ENCODE measurements at regions not wholly inside any gene's neighbourhood (a gene's known extent, or its start where the extent isn't known, plus 50 kb on each side); places are given as distances from the start of the nearest gene placed in this dataset.
"Not testable (repeated sequence)": the region's sequence is repeated elsewhere in the genome, so short reads cannot be mapped to it uniquely, and the experiment has no call there.

DNA sequence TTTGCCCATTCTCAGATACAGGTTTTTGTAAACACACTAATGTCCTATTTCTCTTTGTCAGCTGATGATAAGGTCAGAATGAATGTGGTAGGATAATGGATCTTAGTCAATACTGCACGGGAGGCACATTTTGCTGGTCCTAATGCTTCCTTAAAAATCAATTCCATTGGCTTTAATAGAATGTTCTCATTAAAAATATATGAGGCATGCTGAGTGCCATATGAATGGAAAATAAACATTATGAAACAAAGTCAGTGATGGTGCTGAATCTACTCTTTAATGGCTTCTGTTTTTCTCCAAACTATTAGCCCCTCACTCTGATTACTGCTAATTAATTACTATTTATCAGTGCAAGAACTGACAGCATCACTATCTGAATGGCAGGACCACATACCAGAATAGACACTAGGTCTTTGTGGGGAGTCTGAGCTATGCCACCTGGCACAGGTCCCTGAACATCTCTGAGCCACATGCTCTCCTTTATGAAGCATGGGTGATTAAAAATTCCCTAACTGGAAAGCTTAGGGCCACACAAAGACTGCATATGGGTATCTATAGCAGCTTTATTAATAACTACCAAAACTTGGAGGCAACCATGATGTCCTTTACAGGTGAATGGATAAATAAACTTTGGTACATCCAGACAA lies 278.9 kb downstream of the MEX3B start:
- DNase-seq: no peak

DNA sequence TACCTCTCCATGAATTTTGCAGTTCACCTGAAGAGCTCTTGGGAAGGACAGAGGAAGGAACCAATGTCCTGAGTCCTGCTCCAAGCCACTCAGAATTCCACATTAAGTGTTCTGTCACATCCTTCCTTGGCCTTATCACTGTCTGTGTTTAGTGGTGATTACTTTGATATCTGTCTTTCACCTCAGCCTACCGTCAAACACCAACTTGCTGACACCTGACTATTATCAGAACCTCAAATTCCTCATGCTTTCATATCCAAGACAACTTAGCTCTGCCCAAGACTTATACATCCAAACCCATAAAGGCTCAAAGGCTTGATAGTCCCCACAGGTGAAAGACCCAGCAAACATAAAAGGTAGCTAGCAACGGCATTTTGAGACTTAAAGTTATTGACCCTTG lies 280.0 kb downstream of the MEX3B start:
- DNase-seq: no peak

DNA sequence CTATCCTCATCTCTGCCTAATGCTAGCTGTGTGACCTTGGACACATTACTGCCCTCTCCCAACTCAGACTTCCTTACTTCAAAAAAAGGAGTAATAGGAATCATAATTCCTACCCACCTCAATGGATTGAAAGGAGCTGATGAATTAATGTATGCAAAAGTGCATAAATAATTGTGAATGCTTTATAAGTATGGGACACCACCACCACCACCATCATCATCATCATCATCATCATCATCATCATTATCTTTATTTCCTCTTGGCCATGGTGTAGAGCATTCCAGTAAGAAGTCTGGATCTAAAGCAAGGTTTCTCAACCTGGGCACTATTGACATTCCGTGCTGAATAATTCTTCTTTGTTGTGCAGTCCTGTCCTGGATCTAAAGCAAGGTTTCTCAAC lies 282.5 kb downstream of the MEX3B start:
- no peak for DNase-seq

DNA sequence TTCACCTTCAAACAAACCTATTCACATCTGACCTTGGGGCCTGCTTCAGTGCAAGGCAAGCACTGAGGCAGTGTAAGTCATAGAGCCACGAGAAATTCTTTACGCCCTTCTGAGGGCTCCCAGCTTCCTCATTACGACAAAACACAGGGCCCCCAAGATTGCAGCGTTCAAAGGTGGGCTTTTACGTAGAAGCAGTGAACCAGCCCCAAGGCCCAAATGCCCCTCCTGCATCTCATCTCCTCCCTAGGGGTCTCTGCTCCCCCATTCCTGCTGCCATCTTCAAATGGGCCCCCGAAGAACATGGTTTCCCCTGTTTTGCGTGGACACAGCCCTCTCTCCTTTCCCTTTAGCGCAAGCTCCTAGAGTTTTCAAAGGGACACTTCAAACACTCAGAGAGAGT lies 285.1 kb downstream of the MEX3B start:
- DNase-seq: no peak

DNA sequence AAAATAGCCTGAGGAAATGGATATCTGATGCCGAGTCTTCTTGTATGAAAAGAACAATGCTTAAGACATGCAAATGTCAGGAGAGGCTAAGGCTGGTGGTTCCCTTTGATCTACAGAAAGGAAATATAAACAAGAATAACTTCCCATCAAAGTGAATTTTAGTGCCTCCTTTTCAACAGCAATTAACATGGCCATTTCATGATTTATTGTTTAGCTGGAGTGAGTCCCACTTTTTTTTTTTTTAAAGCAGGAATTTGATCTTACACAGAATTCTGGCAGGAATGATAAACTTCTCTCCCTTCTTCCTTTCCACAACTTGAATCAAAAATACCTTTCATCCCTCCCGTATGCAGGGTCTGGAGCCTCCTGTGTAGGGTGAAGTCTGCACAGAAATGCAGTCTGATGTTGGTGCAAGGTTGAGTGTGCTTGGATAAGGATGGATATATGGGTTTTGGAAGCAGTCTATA lies 287.0 kb downstream of the MEX3B start:
- DNase-seq: no peak

DNA sequence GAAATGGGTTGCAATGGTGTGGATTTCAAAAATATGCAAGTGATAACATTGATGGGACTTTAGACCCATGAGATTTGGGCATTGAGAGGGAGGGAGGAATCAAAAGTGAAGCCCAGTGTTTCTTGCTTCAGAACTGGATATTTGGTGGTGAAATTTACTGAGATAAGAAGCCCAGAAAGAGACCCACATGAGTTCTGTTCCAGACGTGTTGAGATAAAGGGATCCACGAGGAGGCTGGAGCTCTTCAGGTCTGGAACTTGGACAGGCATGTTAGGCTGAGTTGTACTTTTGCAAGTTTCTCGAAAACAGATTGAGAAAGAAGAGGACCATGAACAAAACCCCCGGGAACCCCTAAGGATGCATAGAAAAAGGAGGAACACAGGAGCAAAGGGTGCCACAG lies 290.2 kb downstream of the MEX3B start:
- DNase-seq: no peak

DNA sequence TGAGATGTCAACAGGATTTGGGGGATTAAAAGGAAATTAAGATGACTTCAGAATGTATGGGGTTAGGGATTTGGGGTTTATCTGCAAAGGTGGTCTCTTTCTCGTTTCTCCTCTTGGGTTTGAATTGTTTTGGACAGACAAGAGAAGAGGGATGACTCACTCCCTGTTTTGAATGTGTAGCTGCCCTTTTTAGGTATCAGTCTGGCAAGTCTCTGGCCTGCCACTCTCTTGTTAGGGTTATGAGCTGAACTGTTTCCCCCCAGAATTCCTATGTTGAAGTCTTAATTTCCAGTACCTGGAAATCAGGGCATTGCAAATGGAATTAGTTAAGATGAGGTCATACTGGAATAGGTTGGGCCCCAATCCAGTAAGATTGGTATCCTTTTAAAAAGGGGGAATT lies 291.7 kb downstream of the MEX3B start:
- no peak for DNase-seq

DNA sequence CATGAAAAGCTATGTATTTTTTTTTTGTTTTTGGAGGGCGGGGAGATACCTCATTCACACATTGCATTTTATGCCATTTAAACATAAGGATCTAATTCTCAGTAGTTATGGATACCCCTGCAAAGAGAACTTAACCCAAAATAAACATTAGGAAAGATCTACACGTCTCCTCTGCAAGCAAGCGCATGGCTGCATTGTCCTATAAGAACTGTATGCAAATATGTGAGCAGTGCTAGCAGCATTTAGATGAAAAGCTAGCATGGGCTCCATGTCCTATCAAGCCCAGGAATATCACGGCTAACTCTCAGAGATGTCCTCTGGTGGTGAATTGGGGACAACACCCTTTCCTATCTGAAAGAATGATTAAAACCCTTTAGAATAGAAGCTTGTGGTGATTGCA lies 292.8 kb downstream of the MEX3B start:
- DNase-seq: no peak

DNA sequence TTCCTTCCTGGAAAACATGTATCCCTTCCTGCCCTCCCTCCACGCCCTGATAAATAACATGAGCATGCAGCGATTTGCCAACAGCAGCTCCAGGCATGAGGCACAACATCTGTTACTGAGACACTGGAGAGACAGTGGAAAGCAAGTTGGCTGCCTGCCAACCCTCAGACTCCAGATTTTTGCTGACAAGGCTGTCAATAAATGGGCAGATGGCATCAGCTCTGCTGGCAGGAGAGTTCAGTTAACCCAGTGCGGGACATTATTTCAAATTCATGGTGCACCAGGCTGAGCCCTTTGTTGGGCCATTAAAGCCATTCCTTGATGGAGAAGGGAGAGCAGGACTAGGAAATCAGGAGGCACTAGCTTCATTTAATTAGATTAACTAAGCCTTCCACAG lies 293.3 kb downstream of the MEX3B start:
- no peak for DNase-seq

DNA sequence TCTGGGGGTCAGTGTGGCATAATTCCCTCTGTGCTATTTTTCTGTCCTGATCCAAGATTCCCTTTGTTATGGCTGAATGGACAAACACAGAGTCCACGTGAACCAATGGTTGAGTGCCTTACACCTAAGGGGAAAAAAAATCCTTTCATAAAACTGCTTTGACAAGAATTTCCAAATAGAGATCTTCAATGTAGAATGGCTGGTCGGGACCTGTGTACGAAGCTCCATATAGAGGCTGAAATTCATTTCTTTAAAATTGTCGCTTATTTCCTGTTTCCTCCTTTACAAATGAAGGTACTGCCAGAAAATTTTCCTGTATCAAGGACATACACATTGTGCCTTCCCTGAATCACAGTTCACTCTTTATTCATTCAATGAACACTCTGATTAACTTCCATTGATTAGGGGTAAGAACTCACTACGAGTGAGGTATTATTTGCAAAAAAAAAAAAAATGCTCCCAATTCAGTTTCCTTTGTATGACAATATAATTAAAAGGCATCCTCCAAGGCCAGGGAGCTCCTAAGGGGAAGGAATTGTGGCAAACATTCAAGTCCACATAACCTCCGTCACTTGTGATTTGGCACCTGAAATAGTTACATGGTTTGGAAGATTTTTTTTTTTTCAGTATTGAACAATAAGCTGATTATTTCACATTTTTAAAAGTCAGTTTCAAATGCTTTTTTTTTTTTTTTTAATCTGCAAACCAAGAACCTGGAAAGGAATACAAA lies 293.8 kb downstream of the MEX3B start:
- DNase-seq: no peak

DNA sequence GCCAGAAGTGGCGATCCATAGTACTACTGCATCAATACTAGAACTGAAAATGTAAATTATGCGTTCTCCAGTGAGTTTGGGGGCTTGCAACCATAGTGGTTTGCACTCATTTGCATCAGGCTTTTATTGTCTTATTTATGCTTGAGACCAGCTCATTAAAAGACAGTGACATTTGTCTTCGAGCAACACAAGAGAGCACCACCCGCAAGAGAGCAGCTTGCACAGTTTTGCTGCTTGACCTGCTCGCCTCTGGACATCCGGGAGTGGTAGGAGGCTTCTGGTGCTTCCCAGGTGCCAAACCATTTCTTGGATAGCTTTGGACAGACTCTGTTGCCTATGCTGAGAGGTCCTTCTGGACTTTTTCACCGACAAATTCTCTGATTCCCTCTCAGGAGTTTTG lies 294.6 kb downstream of the MEX3B start:
- no peak for DNase-seq

DNA sequence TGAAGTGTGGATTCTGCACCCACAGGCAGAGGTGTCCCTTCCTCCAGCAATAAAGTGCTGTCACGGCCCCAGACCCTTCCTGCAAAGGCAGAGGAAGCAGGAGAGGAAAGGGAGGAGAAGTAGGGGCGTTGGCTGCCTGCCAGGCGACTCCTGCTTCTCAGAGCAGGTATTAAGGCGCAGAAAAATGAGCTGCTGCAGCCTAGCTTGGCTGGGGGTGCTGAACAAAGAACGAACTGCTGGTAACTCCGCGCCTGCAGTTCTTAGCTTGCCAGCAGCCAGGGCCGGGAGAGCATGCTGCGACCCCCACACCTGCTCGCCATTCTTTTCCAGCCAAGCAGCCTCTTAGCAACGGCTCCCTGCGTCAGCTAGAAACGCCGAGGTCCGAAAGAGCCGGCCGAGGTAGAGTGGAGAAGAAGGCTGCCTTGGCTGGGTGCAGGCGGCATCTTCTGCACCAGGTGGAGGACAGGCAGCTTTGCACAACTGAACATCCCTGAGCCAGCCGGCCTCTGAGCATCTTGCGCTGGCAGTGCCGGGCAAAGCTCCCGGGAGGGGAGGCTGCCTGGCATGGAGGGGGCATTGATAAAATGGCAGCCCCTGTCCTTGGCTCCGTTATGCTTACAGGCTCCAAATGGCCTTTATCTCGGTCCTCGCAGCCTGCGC lies 296.0 kb downstream of the MEX3B start:
- no peak for DNase-seq

DNA sequence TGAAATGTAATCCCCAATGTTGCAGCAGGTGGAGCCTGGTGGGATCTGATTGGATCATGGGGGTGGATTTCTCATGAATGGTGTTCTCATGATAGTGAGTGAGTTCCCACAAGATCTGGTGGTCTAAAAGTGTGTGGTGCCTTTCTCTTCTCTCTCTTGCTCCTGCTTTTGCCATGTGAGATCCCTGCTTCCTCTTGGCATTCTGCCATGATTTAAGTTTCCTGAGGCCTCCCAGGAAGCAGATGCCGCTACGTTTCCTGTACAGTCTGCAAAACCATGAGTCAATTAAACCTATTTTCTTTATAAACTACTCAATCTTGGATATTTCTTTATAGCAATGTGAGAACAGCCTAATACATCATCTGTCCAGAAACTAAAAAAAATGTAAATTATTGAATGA lies 298.3 kb downstream of the MEX3B start:
- no peak for DNase-seq

DNA sequence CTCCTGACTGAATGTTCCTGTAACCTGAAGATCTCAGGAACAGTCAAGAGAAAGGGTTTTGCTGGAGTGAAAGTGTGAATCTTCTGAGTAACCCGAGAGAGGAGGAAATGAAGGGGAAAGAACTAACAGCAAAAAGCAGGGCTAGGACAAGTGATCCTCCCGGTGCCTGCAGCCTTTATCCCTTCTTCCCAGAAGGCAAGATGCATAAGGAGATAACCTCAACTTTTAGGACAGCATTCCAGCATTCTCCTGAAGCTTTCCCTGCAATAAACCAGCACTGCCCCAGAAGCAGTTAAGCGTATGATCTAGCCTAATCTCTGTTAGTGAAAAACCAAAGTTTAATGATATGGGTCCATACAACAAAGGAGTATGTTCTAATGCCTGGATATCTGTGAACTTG lies 298.8 kb downstream of the MEX3B start:
- no peak for DNase-seq

DNA sequence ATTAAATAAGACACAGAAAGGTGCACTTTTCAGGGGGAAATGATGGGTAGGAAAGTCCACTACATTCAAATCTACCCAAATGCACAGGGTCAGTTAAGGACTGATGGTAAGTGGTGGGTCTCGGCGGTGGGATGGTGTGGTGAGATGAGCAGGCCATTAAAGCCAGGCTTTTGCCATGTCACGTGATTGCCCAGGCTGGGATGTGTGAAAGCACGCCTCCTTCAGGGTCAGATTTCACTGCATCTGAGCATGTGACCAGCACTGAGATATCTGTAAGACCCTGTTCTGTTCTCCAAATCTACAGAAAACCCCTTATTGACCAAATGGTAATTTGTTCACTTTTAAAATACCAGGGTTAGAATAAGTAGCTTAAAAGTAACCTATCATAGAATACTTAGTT lies 301.5 kb downstream of the MEX3B start:
- no peak for DNase-seq

DNA sequence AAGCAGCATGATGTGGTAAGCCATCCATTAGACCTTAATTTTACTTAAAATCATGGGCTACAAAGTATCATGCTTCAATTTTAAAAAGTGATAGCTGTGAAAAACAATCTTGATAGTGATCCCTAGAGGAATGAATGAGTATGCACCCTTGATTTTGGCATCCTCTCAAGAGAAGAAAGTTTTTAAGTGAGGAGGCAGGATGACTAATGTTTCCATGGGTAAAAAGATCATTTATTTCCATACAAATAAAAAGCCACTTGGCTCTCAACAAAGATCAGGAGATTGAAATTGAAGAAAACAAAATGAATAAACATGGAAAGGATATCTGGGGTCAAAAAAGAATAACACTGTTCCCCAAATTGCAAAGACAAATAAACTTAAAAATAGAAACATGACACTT lies 305.4 kb downstream of the MEX3B start:
- no peak for DNase-seq

DNA sequence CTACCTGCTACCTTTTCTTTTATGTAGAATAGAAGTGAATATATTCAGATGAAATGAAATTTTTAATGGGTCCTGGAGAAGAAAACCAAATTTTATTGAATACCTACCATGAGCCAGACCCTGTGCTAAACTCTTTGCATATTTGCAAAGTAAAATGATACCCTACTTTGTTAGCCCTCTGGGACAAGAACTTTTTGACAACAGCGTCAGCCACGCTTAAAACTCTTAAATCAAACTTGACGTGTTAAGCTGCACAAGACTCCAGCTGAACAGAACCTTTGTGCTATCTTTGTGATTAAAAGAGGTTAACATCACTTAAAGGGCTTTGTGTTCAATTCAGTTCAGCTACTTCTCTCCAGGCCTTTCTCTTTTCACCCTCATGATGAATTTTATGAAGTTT lies 316.5 kb downstream of the MEX3B start:
- no peak for DNase-seq

DNA sequence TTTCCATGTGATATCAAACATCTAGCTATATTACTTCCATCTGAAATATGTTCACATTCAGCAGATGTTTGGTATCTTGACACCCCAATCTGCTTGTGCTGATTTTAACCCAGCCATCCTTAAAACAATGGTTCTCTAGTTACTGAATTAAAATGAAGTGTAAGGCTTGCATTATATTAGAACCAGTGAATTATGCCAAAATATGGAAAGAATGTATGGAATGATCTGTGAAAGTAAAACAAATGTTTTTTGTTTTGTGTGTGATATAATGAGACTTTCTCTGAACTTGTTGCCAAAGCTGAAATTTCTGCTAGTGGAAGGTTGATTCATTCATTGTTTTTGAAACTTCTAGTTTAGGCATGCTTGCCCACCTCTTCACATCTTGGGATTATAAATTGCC lies 317.1 kb downstream of the MEX3B start:
- DNase-seq: no peak

DNA sequence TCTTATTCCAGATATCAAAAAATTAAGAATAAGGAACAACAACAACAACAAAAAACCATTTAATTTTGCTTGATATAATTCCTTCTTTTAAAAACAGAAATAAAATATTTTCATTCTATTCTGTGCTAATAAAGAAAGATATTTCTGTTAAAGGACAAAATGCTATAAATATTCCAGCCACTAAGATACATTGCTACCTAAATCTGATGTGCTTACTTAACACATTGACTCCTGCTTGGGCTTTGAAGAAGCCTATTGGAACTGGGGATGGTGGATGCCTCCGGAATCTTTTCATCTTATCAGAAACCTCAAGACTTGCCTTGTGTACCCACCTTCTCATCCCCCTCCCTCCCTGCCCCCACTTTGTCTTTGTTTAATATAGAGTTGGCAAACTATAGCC lies 320.2 kb downstream of the MEX3B start:
- DNase-seq: no peak

DNA sequence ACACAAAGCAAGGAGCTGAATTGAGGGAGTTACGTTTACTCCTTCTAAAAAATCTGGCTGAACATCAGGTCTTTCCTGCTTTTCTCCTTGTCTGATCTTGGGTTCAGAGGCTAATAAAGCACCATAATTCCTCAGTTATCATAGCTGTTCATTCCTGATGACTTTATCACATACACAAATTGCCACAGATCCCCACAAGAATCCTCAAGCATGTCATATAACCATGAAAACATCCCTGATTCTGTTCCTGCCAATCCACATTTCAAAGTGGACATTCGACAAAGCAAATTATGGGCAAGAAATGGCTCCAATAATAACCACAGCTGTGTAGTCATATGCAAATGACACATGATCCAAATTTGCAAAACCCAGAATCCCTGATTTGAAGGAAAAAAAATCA lies 321.3 kb downstream of the MEX3B start:
- DNase-seq: no peak

DNA sequence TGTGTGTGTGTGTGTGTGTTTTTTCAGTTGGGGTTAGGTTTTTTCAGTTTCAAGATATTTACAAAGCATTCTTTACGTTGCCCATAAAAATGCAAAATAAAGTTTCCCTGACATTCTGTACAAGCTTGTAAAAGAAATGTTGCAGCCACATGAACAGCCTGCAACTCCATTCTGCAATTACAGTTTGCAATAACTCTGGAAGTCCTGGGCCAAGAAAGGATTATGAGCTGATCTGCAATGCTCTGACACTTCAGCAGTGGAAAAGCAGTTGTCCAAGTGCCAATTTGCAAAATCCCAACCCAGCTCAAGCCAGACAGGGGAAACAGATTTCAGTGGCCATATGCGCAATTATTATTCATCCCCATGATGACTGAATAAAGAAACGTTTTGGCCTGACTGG lies 322.1 kb downstream of the MEX3B start:
- no peak for DNase-seq

DNA sequence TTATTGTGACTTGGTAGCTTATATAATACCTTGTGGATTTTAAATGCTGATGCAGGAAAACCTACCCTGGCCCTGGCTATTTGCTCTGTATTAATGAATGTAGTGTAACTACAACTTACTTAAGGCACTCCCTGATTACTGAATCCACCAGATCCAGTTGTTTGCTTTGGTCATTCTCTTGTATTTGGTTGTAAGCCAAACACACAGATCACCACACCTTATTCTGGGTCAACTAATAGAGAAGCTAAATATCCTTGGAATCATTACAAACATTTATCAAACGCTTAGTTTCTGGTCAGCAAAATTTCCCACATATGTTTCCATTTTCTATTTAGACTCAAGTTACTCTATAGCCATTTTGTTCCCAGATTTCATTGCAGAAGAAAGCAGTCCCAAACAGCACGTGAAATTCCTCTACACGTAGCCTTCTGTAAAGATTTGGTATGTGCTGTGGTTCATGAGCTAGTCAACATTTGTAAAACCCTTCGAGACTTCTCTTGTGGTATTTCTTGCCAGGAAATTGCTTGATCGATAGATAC lies 322.6 kb downstream of the MEX3B start:
- no peak for DNase-seq

DNA sequence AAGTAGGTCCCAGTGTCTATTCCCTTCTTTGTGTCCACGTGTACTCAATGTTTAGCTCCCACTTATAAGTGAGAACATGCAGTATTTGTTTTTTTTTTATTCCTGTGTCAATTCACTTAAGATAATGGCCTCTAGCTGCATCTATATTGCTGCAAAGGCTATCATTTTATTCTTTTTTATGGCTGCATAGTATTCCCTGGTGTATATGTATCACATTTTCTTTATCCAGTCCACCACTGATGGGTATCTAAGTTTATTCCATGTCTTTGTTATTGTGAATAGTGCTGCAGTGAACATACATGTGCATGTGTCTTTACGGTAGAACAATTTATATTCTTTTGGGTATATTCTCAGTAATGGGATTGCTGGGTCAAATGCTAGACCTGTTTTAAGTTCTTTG lies 329.4 kb downstream of the MEX3B start:
- DNase-seq: not testable (repeated sequence)

DNA sequence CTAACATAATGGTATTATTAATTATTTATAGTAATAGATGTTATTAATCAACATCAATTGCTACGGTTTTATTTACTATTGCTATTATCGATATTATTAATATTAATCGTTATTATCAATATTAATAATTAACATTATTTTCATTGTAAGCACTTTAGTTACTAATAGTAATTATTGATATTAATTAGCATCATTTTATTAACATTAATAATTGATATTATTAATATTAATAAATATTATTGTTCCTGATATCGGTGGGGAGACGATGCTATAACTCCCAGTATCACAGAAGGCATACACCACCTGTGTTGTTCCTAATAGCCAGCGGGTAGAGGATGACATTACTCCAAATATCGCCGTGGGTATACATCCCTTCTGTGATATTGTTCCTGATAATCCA lies 335.5 kb downstream of the MEX3B start:
- no peak for DNase-seq

Measured in NCI-H1930 (cell line).